GM19023 (cell line): ENCODE measurements at regions not wholly inside any gene's neighbourhood (a gene's known extent, or its start where the extent isn't known, plus 50 kb on each side); places are given as distances from the start of the nearest gene placed in this dataset.

Source experiments
- ATAC-seq: cut with Tn5 transposase; IDR thresholded peaks from one replicate; pipeline ENCODE4 v1.9.1; 2021; ENCODE audit warnings: mild to moderate bottlenecking, moderate library complexity; ENCODE audit not compliant: unreplicated experiment

DNA sequence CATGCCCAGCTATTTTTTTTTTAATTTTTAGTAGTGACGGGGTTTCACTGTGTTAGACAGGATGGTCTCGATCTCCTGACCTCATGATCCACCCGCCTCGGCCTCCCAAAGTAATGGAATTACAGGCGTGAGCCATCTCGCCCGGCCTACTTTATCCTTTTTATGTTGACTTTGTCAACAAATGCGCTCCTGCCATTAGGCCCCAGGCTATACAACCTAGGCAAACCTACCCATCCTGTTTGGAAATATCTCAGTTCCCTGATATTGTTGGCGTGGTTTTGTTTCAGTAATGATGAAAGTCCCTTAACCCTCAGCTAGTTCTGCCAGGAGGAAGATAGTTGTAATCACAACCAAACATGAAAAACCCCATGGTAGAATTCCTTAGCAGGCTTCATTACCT lies 249.4 kb upstream of the SOX11 start:
- ATAC-seq, result no peak

DNA sequence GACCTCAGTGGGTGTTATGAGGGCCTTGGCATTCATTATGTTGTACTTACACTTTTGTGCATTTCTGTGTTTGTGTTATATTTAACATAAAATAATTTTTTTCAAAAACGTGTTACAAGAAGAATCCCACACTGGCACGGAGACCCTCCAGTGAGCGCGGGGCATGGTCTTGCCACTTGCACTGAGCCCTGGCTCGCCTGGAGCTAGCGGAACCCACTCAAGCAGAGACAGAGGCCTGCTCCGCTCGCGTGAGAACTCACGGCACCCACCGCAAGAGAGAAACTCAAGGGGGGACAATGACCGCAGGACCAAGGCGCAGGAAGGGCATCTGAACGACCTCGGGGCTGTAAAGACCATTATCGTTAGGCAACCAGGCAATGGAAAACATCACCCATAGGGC lies 248.0 kb upstream of the SOX11 start:
- no peak for ATAC-seq

DNA sequence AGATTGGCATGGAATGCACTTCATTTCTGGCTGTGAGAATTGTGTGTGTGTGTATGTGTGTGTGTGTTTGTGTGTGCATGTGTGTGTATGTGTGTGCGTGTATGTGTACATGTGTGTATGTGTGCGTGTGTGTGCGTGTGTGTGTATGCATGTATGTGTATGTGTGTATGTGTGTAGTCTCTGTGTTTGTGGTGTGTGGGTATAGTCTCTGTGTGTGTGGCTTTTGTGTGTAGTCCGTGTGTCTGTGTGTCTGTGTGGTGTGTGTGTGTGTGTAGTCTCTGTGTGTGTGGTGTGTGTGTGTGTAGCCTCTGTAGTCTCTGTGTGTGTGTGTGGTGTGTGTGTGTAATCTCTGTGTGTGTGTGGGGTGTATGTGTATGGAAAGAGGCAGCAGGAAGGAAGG lies 247.3 kb upstream of the SOX11 start:
- ATAC-seq, result no peak

DNA sequence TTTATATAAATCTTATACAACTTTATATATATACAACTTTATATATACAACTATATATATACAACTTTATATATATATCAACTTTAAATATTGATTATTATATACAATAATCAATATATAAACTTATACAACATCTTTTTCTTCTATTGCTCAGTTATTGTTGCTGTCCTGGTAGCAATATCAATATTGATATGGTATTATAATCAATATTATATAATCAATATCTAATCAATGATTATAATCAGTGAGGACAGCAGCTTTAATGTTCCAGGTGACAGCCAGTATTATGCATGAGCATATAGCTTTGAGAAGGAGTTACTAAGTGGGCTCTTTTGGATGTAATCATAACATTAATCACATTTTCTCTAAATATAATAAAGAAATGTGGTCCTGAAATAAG lies 242.3 kb upstream of the SOX11 start:
- ATAC-seq, result no peak

DNA sequence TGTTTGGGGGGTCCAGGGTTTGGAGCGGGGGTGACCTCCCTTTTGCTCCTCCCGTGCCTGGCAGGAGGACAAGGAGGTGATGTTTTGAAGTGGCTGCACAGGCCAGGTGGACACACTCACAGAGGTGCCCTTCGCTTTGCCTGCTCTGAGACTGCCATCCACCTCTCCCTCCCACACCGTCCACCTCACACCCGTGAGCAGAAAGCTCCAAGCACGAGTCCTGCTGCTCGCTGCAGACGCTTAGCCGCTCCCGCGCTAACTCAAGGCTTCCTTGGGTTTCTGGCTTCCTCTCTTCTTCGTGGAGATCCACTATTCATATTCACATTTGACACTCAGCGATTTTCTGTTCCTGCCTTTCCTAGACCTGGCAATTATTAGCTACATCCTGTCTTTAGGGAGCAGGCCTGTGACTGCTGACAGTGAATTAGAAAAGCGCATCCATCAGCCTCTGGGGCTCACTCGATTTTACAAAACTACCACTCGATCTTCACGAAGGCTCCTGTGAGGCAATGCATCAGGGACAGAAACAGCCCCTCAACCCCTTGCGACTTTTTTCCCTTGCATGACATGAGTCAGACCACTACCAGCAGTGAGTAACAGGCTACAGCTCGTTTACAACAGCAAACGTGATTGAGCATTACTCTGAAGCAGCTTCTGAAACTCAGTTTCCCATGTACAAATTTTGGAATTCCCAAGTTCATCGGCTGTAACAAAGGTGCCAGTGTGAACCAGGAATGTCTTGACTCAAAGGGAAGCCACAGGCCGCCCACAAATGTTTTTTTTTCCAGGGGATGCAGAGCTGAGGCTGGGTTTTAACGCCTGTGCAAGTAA lies 238.7 kb upstream of the SOX11 start:
- ATAC-seq, result no peak

DNA sequence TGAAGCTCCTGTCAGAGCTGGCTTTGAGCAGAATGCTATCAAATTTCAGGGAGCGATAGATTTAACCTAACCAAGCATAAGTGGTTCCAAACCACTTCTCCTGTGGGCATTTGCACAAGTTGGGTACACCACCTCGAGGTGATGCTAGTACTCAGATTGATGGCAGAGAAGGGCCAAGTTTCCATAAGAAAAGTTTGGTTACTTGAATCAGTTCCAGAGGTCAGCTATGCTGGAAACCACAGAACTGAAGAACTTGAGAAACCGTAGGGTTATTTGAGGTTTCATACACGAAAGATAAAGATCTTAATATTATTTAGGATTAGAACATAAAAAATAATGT lies 238.2 kb upstream of the SOX11 start:
- no peak for ATAC-seq

DNA sequence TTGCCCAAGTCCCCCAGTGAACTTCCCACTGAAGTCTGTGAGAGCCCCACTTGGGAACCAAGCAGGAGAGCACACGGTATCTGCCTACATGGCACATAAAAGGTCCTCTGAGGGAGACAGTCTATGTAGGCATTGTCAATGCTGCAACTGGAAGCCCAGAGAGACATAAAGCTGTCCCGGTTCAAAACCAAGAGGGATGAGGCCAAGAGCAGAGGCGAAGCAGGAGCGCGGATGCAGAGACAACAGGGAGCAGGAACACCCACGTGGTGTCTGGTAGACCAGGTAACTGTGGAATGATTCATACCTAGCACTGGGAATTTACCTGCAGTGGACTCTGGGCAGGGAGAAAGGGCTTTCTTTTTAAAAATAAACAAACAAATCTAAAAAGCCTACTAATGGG lies 233.1 kb upstream of the SOX11 start:
- ATAC-seq, result no peak

DNA sequence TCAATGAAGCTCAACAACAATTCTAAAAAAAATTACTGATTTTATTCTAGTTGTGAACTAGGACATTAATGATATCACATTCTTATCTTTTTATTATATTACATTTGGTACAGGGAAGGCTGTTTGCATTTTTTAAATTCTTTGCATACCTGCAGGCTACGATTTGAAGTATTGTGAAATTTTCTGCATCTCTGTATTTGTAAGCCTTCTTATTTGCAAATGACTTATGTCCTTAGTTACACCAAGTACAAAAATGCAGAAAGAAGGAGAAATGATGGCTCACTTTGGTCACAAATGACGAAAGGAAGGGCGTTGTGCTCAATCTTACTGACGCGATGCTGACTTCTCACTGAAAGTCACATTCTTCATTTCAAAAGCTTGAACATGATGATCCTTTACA lies 227.5 kb upstream of the SOX11 start:
- no peak for ATAC-seq

DNA sequence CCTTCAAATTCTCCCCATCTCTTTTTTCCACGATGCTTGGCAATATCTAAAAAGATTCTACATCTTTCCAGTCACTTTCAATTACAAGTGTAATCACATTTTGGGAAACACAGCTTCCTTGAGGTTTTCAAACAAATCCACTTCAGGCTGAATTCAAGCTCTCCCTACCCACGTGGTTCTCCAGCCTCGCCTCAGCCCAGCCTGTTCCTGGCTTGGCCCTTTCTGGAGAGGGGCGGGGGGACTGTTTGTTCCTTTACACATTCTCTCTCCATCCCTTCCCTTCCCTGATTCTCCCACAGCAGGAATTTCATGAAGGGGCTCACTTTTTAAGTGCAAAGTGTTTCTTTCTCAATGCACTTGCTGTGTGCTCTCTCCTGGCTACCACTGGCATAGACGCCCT lies 226.3 kb upstream of the SOX11 start:
- no peak for ATAC-seq

DNA sequence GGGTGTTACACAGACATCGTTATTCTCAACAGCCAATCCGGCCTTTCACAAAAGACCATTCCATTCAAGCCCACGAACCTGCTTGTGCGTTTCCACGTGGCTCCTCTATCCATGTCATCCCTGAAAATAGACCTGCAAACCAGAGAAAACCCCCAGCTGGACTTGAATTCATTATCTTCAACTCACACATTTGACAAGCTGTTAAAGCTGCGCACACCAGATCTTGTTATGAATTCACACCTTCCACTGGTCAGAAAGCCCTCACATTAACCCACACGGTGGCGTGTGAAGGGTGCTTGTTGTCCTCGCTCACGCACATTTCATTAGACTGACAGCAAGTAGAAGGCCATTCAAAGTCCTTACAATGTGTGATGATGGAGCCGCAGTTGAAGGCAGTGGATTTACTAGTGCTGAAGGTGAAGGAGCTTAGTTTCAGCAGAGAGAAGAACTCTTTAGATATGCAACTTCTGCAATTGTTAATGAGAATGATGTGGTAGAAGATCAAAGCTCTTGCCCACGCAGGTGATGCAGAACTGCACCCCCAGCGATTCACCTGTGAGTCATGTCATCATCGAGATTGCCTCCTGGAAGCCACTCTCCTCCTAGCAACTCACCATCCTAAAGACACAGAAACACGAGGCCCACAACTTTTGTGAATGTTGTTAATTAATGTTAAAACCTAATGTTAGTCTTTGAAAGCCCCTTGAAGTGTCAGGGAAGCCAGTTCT lies 224.8 kb upstream of the SOX11 start:
- ATAC-seq, result no peak

DNA sequence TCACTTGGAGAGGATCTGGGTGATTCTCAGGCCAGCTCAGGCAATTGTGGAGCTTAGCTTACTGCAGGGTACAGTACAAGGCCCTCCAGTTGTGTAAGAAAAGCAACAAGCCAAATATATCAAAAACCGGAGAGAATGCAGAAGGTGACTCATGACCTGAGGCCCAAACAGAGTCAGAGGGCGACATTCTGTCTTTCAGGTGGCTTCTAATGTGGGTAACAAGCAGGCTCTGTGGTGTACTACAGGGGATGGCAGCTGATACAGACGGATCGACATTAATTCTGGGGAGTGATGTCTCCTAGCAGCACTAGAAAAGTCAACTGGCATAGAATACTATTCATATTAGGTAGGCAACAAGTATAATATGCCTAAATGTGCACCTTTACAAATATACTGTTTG lies 219.5 kb upstream of the SOX11 start:
- ATAC-seq, result no peak

DNA sequence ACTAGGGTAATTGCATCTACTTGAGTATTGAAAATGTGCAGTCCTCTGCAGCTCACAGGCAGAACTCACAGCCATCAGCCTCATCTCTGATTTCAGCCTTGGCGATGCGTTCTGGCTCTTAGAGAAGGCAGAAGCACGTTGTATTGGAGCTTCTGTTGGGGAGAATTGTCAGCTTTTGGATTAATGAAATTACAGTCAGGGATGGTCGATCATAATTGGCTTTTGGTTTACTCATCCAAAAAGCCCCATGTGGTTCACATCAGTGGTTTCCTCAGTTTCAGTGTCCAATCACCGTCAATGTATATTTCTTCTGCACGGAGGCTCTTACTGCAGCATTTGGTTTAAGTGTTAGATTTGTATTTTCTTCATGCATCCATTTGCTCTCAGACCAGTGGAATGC lies 218.5 kb upstream of the SOX11 start:
- ATAC-seq, result no peak

DNA sequence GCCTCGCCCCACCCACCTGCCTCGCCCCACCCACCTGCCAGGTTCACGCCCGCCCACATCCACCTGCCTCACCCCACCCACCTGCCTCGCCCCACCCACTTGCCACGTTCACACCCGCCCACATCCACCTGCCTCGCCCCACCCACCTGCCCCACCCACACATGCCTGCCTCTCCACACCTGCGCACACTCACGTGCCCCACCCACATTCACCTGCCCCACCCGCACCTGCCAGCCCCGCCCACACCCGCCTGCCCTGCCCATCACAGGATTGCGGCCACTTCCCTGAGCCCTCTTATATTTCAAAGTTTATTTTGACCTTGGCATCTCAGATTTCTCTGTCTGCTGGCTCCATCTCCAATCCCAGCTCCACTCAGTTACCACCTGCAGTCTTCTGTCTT lies 217.5 kb upstream of the SOX11 start:
- no peak for ATAC-seq

DNA sequence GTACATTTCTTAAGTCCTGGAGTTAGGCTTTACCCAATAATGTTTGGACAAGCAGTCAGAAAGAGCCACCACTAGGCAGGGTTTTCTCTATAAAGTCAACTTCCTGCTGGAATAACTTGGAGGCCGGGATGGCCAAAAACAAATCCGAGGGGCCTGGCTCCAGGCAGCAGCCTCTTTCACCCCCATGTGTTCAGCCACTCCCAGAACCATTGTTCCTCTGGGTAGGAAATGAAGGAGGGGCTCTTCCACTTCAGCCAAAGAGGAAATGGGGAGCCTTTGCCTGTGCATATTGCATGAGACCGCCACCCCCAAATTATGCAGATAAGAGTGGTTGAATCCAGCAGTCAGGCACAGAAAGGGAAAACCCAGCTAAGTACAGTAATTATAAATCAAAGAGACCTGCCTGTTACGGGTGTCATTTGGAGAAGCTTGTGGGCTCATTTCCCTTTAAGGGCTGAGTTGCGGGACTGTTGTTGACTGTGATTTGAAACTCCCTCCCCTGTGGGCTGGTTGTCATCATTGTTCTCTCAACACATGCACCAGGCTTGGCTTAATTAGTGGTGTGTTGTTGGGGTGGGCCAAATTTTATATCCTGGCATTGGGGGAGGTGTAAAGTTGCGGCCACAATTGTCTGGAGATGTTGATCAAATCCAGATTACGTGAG lies 212.8 kb upstream of the SOX11 start:
- ATAC-seq, result peak; percentile 55

DNA sequence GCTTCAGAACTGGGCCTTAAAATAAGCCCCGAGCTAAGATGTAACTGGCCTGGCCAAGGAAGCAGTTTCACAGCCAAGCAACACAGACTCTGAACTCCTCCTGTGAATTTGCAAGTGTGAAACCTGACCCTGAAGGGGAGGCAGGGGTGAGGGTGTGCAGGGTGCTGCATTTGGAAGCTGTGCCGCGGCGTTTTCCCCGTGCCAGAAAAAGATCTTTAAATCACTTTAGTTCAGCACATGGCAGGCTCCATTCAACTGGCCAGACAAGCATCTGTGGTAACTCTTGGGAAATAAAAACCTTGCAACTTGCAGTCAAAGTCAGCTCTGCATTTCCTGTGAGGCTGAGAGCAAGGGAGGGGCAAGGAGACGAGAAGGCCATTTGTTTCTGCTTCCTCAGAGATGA lies 209.3 kb upstream of the SOX11 start:
- no peak for ATAC-seq

DNA sequence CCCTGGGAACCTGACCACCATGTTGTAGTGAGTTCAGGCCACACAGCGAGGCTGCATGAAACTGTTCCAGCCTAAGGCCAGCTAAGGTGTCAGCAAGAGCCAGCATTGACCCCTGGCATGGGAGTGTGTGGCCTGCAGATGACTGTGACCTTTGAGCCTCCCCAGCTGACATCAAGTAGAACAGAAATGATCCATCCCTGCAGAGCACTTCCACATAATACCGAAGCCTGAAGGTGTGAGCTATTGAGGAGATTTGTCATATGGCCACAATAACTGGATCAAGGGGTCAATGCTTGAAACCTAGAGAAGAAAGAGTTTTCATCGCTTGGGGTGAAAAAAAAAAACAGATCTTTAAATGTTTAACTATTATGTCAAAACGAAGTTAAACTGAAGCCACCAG lies 207.3 kb upstream of the SOX11 start:
- no peak for ATAC-seq

DNA sequence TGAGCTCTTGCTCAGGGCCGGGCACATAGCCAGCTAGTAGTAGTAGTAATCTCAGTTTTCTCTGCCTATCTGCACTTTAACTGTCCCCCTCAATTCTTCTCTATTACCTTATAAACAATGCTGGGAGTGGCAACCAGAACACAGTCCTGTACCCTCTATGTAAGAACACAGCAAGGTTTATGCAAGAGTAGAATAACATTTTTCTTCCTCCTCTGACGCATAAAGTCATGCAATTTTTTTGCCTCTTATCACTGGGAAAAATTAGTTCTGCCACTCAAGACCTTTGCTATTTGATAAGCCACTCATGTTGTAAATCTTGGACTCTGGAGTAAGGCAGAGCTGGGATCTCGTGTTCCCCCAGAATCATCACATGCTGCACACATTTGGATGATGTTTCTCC lies 200.7 kb upstream of the SOX11 start:
- no peak for ATAC-seq

DNA sequence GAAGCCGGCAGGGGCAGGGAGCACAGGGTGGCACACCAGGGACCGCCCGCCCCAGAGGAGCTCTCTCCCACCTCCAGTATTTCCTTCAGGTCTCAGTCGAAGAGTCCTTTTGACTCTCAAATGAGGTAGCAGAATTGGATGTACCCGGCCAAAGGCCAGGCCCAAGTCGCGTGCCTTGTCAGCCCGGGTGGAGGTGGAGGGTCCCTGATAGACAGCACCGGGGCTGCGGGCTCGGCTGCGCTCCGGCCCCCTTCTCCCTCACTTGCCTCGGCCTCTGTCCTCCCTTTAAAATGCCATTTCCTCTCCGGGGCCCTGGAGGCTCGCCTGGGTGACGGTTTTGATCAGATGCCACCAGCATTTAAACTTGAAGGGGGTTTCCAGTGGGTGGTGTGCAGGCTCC lies 198.9 kb upstream of the SOX11 start:
- ATAC-seq, result no peak

DNA sequence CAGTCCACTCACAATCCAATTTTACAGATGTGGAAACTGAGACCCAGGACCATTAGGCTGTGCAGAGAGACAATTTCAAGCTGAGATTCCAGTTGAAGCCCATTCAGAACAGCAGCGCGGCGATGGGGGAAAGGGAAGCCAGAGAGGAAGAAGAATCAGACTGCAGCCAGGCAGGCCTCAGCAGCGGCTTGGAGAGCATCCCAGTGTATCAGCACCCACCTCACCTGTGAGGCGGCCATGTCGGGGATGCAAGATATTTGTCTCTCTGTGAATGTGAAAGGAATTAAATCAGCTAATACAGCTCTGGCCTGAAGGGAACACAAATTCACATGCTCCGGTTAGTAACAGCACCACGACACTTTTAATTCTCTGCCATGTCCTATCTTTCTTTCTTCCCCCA lies 198.0 kb upstream of the SOX11 start:
- no peak for ATAC-seq

DNA sequence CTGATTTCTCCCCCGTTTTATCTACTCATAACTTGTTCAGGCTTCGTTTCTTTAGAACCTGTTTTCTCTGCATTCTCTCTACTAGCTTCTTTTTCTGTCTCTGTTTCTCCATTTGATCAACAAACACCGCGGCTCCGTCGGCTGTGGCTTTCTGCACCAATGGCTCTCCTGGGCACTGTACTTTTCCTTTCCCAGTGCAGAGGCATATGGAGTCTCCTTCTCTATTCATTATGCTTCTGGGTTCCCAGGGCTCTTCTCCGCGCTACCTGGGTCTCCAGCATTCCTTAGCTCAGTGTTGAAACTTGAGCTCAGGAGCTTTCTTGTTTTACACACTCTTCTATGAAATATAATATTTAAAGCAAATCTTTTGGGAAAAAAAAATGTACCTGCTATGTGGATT lies 196.6 kb upstream of the SOX11 start:
- no peak for ATAC-seq

DNA sequence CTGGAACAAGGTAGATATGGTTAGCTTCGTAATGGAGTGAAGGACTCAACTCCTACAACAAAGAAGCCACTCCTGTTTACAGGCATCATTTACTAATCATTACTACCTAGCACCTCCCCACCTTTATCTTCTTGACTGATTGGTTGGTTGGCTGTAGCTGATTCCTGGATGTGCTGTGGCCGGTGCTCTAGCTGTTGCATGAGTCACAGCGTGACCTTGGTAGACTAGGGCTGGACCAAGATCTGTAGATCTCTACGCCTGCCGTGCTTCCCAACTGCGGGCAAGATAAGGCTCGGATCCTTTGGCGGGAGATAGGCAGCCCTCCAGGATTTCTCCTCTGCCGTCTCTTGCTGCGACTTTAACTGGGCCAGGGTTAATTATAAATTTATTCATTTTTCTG lies 194.3 kb upstream of the SOX11 start:
- ATAC-seq, result no peak

DNA sequence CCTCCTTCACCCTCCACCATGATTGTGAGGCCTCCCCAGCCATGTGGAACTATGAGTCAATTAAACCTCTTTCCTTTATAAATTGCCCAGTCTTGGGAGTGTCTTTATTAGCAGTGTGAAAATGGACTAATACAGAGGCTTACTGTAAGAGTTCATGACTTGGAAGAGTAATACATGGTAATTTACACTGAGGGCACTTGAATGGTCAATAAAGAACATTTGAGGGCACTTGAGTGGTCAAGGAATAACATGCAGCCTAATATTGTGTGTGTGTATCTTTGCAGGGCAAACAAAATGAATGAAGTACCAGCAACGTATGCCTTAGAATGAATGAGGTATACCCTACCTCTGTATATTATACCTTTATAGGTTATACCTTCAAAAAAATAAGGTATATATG lies 190.4 kb upstream of the SOX11 start:
- no peak for ATAC-seq
